IMR-90 (cell line): ENCODE measurements at regions not wholly inside any gene's neighbourhood (a gene's known extent, or its start where the extent isn't known, plus 50 kb on each side); places are given as distances from the start of the nearest gene placed in this dataset.

Experiments
- ATAC-seq: fragments of 200-7000 bp; cut with Tn5 transposase; 2 replicates; pipeline ENCODE4 v1.9.1; 2020; ENCODE audit warnings: low read depth, mild to moderate bottlenecking, moderate library complexity
- BruUV-seq: library from RNA; stranded (reverse); fragments of 400-500 nt; replicated peaks from 2 replicates; lab custom pipeline; 2021; lab: Mats Ljungman, UMichigan
- CTCF ChIA-PET: fragments of 300-600 bp; formaldehyde crosslinking; extraction: SDS; loops from one replicate; lab custom pipeline; 2021; ENCODE audit warnings: antibody characterized with exemption; lab: Yijun Ruan, JAX
- POLR2A ChIA-PET: fragments of 300-600 bp; sonication (Branson Sonifier 250); formaldehyde crosslinking; loops from one replicate; lab custom pipeline; 2022; ENCODE audit warnings: antibody characterized with exemption; ENCODE audit not compliant: unreplicated experiment; lab: Charles Lee
- DNase-seq: peaks from one replicate; pipeline ENCODE4 v3.0.0; 2013
- H2AFZ ChIP-seq: replicated peaks from 2 replicates; pipeline ENCODE3; 2013; ENCODE audit warnings: low read length, mild to moderate bottlenecking; ENCODE audit not compliant: poor library complexity
- H2AK5ac ChIP-seq: 2 replicates; pipeline ENCODE4 v1.6.1; 2013; ENCODE audit warnings: low read depth, low read length, inconsistent platforms
- H2AK9ac ChIP-seq: replicated peaks from 2 replicates; pipeline ENCODE3; 2013; ENCODE audit warnings: mild to moderate bottlenecking, low read depth, low read length, moderate library complexity; ENCODE audit not compliant: poor library complexity
- H2BK120ac ChIP-seq: 2 replicates; pipeline ENCODE4 v1.6.1; 2013; ENCODE audit warnings: low read depth, low read length, inconsistent platforms
- H2BK15ac ChIP-seq: 3 replicates; pipeline ENCODE4 v1.6.1; 2013; ENCODE audit warnings: low read depth, low read length, inconsistent platforms
- H2BK20ac ChIP-seq: 2 replicates; pipeline ENCODE4 v1.6.1; 2013; ENCODE audit warnings: low read depth, mild to moderate bottlenecking, inconsistent platforms, low read length, moderate library complexity
- H2BK5ac ChIP-seq: 2 replicates; pipeline ENCODE4 v1.6.1; 2013; ENCODE audit warnings: mild to moderate bottlenecking, low read depth, low read length, inconsistent platforms; ENCODE audit not compliant: poor library complexity, severe bottlenecking
- H3K14ac ChIP-seq: replicated peaks from 2 replicates; pipeline ENCODE4 v1.6.1; 2013; ENCODE audit warnings: low read depth, low read length, inconsistent platforms
- H3K18ac ChIP-seq: 2 replicates; pipeline ENCODE4 v1.6.1; 2013; ENCODE audit warnings: low read depth, low read length, control low read depth
- H3K23ac ChIP-seq: 2 replicates; pipeline ENCODE4 v1.6.1; 2013; ENCODE audit warnings: low read depth, low read length, inconsistent platforms
- H3K27ac ChIP-seq: 2 replicates; pipeline ENCODE4 v1.5.1; 2013; ENCODE audit warnings: mild to moderate bottlenecking, control low read depth, low read length; ENCODE audit not compliant: insufficient read depth
- H3K27me3 ChIP-seq: 2 replicates; pipeline ENCODE4 v1.6.1; 2013; ENCODE audit warnings: low read length; ENCODE audit not compliant: control insufficient read depth, insufficient read depth
- H3K36me3 ChIP-seq: 2 replicates; pipeline ENCODE4 v1.6.1; 2013; ENCODE audit warnings: low read length, mixed read lengths; ENCODE audit not compliant: control insufficient read depth, insufficient read depth
- H3K4ac ChIP-seq: 2 replicates; pipeline ENCODE4 v1.6.1; 2013; ENCODE audit warnings: low read depth, low read length, inconsistent platforms
- H3K4me1 ChIP-seq: 2 replicates; pipeline ENCODE4 v1.6.1; 2013; ENCODE audit warnings: low read length, mixed read lengths; ENCODE audit not compliant: control insufficient read depth, insufficient read depth
- H3K4me2 ChIP-seq: 2 replicates; pipeline ENCODE4 v1.6.1; 2013; ENCODE audit warnings: low read depth, mild to moderate bottlenecking, control low read depth, low read length, moderate library complexity
- H3K4me3 ChIP-seq: 2 replicates; pipeline ENCODE4 v1.5.1; 2013; ENCODE audit warnings: low read depth, mild to moderate bottlenecking, control low read depth, low read length, moderate library complexity; ENCODE audit not compliant: insufficient read depth
- H3K56ac ChIP-seq: 2 replicates; pipeline ENCODE4 v1.6.1; 2013; ENCODE audit warnings: low read length, inconsistent platforms; ENCODE audit not compliant: insufficient read depth; ENCODE audit errors: extremely low read depth
- H3K79me1 ChIP-seq, 2 experiments: 2 replicates each; pipeline ENCODE4 v1.6.1; 2013; ENCODE audit warnings: low read length in 2 of 2, inconsistent platforms in 1 of 2, low read depth in 1 of 2
- H3K9ac ChIP-seq: 2 replicates; pipeline ENCODE4 v1.6.1; 2013; ENCODE audit warnings: low read depth, low read length, control low read depth
- H3K9me1 ChIP-seq: 2 replicates; pipeline ENCODE4 v1.6.1; 2013; ENCODE audit warnings: low read length, inconsistent platforms; ENCODE audit not compliant: insufficient read depth
- H3K9me3 ChIP-seq: 2 replicates; pipeline ENCODE4 v1.6.1; 2013; ENCODE audit warnings: low read length; ENCODE audit not compliant: control insufficient read depth, insufficient read depth
- H4K20me1 ChIP-seq: 2 replicates; pipeline ENCODE4 v1.6.1; 2013; ENCODE audit warnings: low read length, inconsistent platforms; ENCODE audit not compliant: insufficient read depth
- H4K5ac ChIP-seq: 2 replicates; pipeline ENCODE4 v1.6.1; 2013; ENCODE audit warnings: mild to moderate bottlenecking, low read depth, low read length, control low read depth
- H4K8ac ChIP-seq, 2 experiments: 2 replicates each; pipeline ENCODE4 v1.6.1; 2013; ENCODE audit warnings: low read depth in 2 of 2, low read length in 2 of 2, control low read depth in 1 of 2, inconsistent platforms in 1 of 2
- H4K91ac ChIP-seq: 2 replicates; pipeline ENCODE4 v1.6.1; 2013; ENCODE audit warnings: low read depth, low read length, inconsistent platforms; ENCODE audit not compliant: insufficient read depth
- CEBPB ChIP-seq: IDR thresholded peaks from 2 replicates; pipeline ENCODE4 v1.6.1; 2012; ENCODE audit warnings: low read depth, low read length, improper control_type of control experiment
- CHD1 ChIP-seq: IDR thresholded peaks from 2 replicates; pipeline ENCODE4 v1.6.1; 2012; ENCODE audit warnings: low read depth, low read length, improper control_type of control experiment
- FOS ChIP-seq: fragments of 150-350 bp; IDR thresholded peaks from 2 replicates; pipeline ENCODE4 v1.6.1; 2016; ENCODE audit warnings: low read depth, low read length
- MAFK ChIP-seq: IDR thresholded peaks from 2 replicates; pipeline ENCODE4 v1.6.1; 2012; ENCODE audit warnings: low read depth, low read length, improper control_type of control experiment
- MAZ ChIP-seq: IDR thresholded peaks from 2 replicates; pipeline ENCODE4 v1.6.1; 2012; ENCODE audit warnings: low read depth, mild to moderate bottlenecking, low read length, improper control_type of control experiment, moderate library complexity, borderline replicate concordance
- MXI1 ChIP-seq: IDR thresholded peaks from 2 replicates; pipeline ENCODE4 v1.6.1; 2012; ENCODE audit warnings: low read depth, mild to moderate bottlenecking, low read length, moderate library complexity, borderline replicate concordance
- POLR2A ChIP-seq: IDR thresholded peaks from 2 replicates; pipeline ENCODE4 v1.6.1; 2012; ENCODE audit warnings: mild to moderate bottlenecking, low read depth, low read length
- RAD21 ChIP-seq: IDR thresholded peaks from 2 replicates; pipeline ENCODE4 v1.6.1; 2012; ENCODE audit warnings: low read length, improper control_type of control experiment
- RCOR1 ChIP-seq: IDR thresholded peaks from 2 replicates; pipeline ENCODE4 v1.6.1; 2012; ENCODE audit warnings: mild to moderate bottlenecking, low read length, improper control_type of control experiment; ENCODE audit not compliant: insufficient replicate concordance
- RFX5 ChIP-seq: IDR thresholded peaks from 2 replicates; pipeline ENCODE4 v1.8.0; 2012; ENCODE audit warnings: low read depth, mild to moderate bottlenecking, low read length, moderate library complexity
- SMC3 ChIP-seq: fragments of 150-350 bp; IDR thresholded peaks from 2 replicates; pipeline ENCODE4 v1.6.1; 2016; ENCODE audit warnings: low read depth, mild to moderate bottlenecking, antibody characterized with exemption, low read length, moderate library complexity
- WGBS, 2 experiments: methylation state at CpG; one replicate each; pipeline versions ENCODE4 v1.1.5 to v1.1.7; 2013; ENCODE audit warnings: missing lambda C conversion rate in 2 of 2; ENCODE audit not compliant: insufficient read length in 1 of 2; ENCODE audit errors: extremely low coverage in 2 of 2; 5-methylcytosine and 5-hydroxymethylcytosine counted together
- dilution Hi-C: fragments of 300-500 bp; cut with HindIII; formaldehyde crosslinking; loops from one replicate; pipeline ENCODE4 v1.14.3; 2018; ENCODE audit warnings: low sequenced_read_pairs; ENCODE audit not compliant: unreplicated experiment
- in situ Hi-C: fragments of 300-500 bp; cut with MboI; formaldehyde crosslinking; loops from 3 replicates; pipeline ENCODE4 v1.14.3; 2019; ENCODE audit warnings: low sequenced_read_pairs, inconsistent platforms, mixed read lengths
- intact Hi-C: fragments of 100-400 bp; cut with micrococcal nuclease; formaldehyde crosslinking; loops from 2 replicates; pipeline ENCODE4 v1.10.0; 2022
- TF ChIP-seq, protein P1 (sequence below): fragments of 150-350 bp; IDR thresholded peaks from 2 replicates; pipeline ENCODE4 v1.6.1; 2016; ENCODE audit warnings: low read depth, mild to moderate bottlenecking, low read length, moderate library complexity, borderline replicate concordance
- TF ChIP-seq, protein P2 (sequence below): conservative IDR thresholded peaks from 2 replicates; pipeline ENCODE4 v1.5.1; 2012; ENCODE audit warnings: mild to moderate bottlenecking, low read depth, low read length, improper control_type of control experiment
- TF ChIP-seq, protein P3 (sequence below): fragments of 150-350 bp; IDR thresholded peaks from 2 replicates; pipeline ENCODE4 v1.6.1; 2017; ENCODE audit warnings: mild to moderate bottlenecking, antibody characterized with exemption, low read length, low read depth

DNA sequence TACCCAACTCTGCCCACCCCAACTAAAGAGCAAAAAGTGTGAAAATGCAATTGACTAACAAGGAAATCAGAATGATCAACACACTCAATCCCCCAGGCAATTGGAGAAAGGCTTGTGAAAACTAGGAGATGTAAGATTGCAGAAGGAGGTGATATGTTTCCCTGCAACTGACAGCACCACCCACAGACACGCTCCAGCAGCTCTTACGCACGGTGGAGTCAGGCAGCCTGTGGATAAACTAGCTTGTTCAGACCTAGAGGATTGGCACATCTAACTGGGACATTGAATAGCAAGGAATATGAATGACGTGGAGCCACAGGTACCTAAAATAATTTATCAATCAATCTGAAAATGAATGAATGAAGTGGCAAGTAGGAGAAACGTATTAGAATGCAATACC lies 125.7 kb upstream of the MYO3A start:
- Histone ChIP-seq H3K36me3 (no peaks in the 10 kb centered on the region), H3K9me1 (no peaks in the 10 kb centered on the region), H4K8ac (no peak overlapping the region), H2BK120ac (no peak overlapping the region), H3K27ac (no peak overlapping the region), H4K5ac (no peak overlapping the region), H3K4me3 (no peak overlapping the region), H2BK15ac (no peak overlapping the region), H3K9ac (no peak overlapping the region), H2AFZ (no peak overlapping the region), H2AK5ac (no peak overlapping the region), H3K4me1 (no peaks in the 10 kb centered on the region), H2BK5ac (no peak overlapping the region), H3K23ac (no peak overlapping the region), H3K14ac (no peak overlapping the region), H3K4ac (no peak overlapping the region), H3K9me3 (peaks cover 11% of the 10 kb centered on the region), H2AK9ac (no peak overlapping the region), H4K91ac (no peak overlapping the region), H3K18ac (no peak overlapping the region), H3K4me2 (no peak overlapping the region), H3K56ac (no peak overlapping the region), H3K79me1 (no peaks in the 10 kb centered on the region), H2BK20ac (no peak overlapping the region), H3K27me3 (no peaks in the 10 kb centered on the region), H4K20me1 (no peaks in the 10 kb centered on the region)
- in situ Hi-C loops (no loop called here), intact Hi-C loops (no loop called here), dilution Hi-C loops (no loop called here)
- TF ChIP-seq, protein P1, sequence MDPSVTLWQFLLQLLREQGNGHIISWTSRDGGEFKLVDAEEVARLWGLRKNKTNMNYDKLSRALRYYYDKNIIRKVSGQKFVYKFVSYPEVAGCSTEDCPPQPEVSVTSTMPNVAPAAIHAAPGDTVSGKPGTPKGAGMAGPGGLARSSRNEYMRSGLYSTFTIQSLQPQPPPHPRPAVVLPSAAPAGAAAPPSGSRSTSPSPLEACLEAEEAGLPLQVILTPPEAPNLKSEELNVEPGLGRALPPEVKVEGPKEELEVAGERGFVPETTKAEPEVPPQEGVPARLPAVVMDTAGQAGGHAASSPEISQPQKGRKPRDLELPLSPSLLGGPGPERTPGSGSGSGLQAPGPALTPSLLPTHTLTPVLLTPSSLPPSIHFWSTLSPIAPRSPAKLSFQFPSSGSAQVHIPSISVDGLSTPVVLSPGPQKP: no peak
- TF ChIP-seq FOS (no peak), POLR2A (no peak), SMC3 (no peak), MXI1 (no peak), RFX5 (no peak), RCOR1 (no peak), CHD1 (no peak), MAZ (no peak), MAFK (no peak), RAD21 (no peak), CEBPB (no peak)
- TF ChIP-seq, protein P2, sequence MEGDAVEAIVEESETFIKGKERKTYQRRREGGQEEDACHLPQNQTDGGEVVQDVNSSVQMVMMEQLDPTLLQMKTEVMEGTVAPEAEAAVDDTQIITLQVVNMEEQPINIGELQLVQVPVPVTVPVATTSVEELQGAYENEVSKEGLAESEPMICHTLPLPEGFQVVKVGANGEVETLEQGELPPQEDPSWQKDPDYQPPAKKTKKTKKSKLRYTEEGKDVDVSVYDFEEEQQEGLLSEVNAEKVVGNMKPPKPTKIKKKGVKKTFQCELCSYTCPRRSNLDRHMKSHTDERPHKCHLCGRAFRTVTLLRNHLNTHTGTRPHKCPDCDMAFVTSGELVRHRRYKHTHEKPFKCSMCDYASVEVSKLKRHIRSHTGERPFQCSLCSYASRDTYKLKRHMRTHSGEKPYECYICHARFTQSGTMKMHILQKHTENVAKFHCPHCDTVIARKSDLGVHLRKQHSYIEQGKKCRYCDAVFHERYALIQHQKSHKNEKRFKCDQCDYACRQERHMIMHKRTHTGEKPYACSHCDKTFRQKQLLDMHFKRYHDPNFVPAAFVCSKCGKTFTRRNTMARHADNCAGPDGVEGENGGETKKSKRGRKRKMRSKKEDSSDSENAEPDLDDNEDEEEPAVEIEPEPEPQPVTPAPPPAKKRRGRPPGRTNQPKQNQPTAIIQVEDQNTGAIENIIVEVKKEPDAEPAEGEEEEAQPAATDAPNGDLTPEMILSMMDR: no peak
- TF ChIP-seq, protein P3, sequence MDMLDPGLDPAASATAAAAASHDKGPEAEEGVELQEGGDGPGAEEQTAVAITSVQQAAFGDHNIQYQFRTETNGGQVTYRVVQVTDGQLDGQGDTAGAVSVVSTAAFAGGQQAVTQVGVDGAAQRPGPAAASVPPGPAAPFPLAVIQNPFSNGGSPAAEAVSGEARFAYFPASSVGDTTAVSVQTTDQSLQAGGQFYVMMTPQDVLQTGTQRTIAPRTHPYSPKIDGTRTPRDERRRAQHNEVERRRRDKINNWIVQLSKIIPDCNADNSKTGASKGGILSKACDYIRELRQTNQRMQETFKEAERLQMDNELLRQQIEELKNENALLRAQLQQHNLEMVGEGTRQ: no peak
- ATAC-seq (no peak), DNase-seq (no peak)
- no TSS peak for BruUV-seq
- ChIA-PET POLR2A (no interaction called here), CTCF (no interaction called here)
- WGBS, 2 experiments: no CpG with 5 or more reads among the region's 5 CpGs
